IPS-15b (cell line): ENCODE measurements at regions not wholly inside any gene's neighbourhood (a gene's known extent, or its start where the extent isn't known, plus 50 kb on each side); places are given as distances from the start of the nearest gene placed in this dataset.
"Not testable (repeated sequence)": the region's sequence is repeated elsewhere in the genome, so short reads cannot be mapped to it uniquely, and the experiment has no call there.

Experiments
- H3K27me3 ChIP-seq: one replicate; pipeline ENCODE4 v1.6.1; 2013; ENCODE audit warnings: low read length; ENCODE audit not compliant: control insufficient read depth, insufficient read depth
- H3K36me3 ChIP-seq: one replicate; pipeline ENCODE4 v1.6.1; 2013; ENCODE audit warnings: low read length; ENCODE audit not compliant: control insufficient read depth, insufficient read depth
- H3K4me1 ChIP-seq: one replicate; pipeline ENCODE4 v1.6.1; 2013; ENCODE audit warnings: mild to moderate bottlenecking, low read length; ENCODE audit not compliant: control insufficient read depth, insufficient read depth
- H3K4me3 ChIP-seq: one replicate; pipeline ENCODE4 v1.5.1; 2013; ENCODE audit warnings: low read depth, low read length
- H3K9ac ChIP-seq: one replicate; pipeline ENCODE4 v1.6.1; 2013; ENCODE audit warnings: low read depth, mild to moderate bottlenecking, low read length
- H3K9me3 ChIP-seq: one replicate; pipeline ENCODE4 v1.6.1; 2013; ENCODE audit warnings: mild to moderate bottlenecking, low read length; ENCODE audit not compliant: control insufficient read depth, insufficient read depth

DNA sequence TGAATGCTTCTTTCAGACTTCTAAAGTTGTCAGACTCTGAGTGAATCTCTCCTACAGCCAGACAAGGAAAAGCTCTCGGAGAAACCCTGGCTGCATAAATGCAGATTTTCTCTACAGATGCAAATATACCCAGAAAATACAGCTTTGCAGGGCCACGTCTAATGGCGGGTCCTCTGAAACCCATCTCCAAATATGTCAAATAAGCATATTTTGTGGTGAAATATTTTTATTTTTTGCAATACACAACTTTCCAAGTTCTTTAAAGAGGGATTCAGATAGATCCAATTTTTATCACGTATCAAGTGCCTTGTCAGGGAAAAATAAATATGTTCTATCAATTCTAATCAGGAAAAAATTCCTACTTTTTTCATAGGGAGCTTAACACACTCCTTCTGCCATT is 229.4 kb downstream of the SI start:
- no peaks in the 10 kb centered on the region for H3K27me3 ChIP-seq
- H3K9me3 ChIP-seq, result no peaks in the 10 kb centered on the region
- H3K9ac ChIP-seq, result no peak overlapping the region
- peaks cover 15% of the 10 kb centered on the region for H3K4me1 ChIP-seq
- H3K36me3 ChIP-seq, result no peaks in the 10 kb centered on the region
- no peak overlapping the region for H3K4me3 ChIP-seq

DNA sequence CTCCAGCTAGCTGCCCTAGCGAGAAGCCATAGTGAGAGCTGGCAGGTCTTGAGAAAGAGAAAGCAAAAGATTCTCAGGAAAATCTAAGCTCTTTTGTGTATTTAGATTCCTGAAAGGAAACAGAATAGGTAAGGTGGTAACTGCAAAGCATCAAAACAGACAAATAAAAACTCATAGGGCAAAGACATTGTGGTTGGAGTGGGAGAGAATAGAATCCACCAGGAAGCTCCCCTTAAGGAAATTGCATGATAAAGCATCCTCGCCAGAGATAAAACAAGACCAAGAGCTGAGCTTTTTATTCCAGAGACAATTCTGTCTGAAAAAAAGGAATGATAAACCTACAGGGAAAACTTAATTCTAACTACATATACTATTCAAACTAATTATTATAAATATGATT is 232.6 kb downstream of the SI start:
- H3K4me3 ChIP-seq, result no peak overlapping the region
- no peaks in the 10 kb centered on the region for H3K36me3 ChIP-seq
- no peaks in the 10 kb centered on the region for H3K27me3 ChIP-seq
- peaks cover 6% of the 10 kb centered on the region for H3K4me1 ChIP-seq
- no peaks in the 10 kb centered on the region for H3K9me3 ChIP-seq
- no peak overlapping the region for H3K9ac ChIP-seq

DNA sequence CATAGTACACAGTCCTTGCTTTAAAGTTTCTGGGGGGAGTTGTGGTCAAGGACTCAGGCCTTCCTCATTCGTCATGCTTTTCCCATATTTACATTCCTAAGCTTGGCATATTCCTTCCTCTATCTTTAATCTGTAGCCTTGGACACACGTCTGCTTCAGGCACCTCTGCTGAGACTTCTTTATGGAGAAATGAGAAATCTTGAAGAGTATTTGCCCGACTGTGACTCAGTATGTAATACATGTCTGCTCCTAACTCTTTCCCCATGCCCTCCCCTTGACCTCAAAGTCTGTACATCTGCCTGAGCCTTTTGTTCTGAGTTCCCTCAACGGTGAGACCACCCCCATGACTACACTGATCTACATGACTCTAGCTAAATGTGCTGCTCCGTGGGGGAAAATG is 246.1 kb downstream of the SI start:
- no peak overlapping the region for H3K4me3 ChIP-seq
- H3K4me1 ChIP-seq, result no peaks in the 10 kb centered on the region
- H3K9ac ChIP-seq, result no peak overlapping the region
- H3K27me3 ChIP-seq, result no peaks in the 10 kb centered on the region
- no peaks in the 10 kb centered on the region for H3K9me3 ChIP-seq
- no peaks in the 10 kb centered on the region for H3K36me3 ChIP-seq

DNA sequence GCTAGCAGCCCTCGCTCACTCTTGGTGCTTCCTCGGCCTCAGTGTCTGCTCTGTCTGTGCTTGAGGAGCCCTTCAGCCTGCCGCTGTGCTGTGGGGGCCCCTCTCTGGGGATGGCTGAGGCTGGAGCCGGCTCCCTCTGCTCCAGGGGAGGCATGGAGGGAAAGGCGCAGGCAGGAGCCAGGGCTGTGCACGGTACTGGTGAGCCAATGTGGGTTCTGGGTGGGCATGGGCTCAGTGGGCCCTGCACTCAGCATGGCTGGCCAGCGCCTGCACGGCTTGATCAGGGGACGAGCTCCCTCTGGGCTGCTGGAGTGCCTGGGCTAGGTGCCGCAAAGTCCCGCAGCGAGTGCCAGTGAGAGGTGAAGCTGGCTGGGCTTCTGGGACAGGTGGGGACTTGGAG is 260.0 kb downstream of the SI start:
- H3K9me3 ChIP-seq, result no peaks in the 10 kb centered on the region
- no peak overlapping the region for H3K9ac ChIP-seq
- H3K27me3 ChIP-seq, result no peaks in the 10 kb centered on the region
- H3K4me1 ChIP-seq, result no peaks in the 10 kb centered on the region
- no peaks in the 10 kb centered on the region for H3K36me3 ChIP-seq
- no peak overlapping the region for H3K4me3 ChIP-seq

DNA sequence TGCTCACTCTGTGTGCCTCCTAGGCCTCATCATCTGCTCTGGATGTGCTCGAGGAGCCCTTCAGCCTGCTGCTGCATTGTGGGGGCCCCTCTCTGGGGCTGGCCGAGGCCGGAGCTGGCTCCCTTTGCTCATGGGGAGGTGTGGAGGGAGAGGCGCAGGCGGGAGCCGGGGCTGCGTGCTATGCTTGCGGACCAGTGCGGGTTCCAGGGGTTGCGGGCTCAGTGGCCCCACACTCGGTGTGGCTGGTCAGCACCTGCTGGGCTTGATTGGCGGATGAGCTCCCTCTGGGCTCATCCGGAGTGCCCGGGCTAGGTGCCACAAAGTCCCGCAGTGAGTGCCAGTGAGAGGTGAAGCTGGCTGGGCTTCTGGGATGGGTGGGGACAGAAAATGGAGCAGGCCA is 264.2 kb downstream of the SI start:
- no peaks in the 10 kb centered on the region for H3K36me3 ChIP-seq

DNA sequence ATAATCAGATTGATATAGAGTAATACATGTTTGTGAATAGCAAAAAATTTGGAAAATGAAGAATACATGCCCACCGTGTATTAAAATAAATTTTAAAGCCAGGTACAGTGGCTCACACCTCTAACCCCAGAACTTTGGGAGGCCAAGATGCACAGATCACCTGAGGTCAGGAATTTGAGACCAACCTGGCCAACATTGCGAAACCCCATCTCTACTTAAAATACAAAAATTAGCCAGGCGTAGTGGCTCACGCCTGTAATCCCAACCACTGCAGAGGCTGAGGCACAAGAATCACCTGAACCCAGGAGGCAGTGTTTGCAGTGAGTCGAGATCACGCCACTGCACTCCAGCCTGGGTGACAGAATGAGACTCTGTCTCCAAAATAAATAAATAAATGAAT is 266.3 kb downstream of the SI start:
- Histone ChIP-seq H3K27me3 (no peaks in the 10 kb centered on the region), H3K9me3 (no peaks in the 10 kb centered on the region), H3K4me1 (no peaks in the 10 kb centered on the region), H3K9ac (no peak overlapping the region), H3K4me3 (no peak overlapping the region), H3K36me3 (no peaks in the 10 kb centered on the region)

More for the DNA sequence above, 264.2 kb downstream of the SI start:
- H3K4me3 ChIP-seq, result no peak overlapping the region
- H3K9me3 ChIP-seq, result no peaks in the 10 kb centered on the region
- no peak overlapping the region for H3K9ac ChIP-seq
- H3K27me3 ChIP-seq, result no peaks in the 10 kb centered on the region
- H3K4me1 ChIP-seq, result no peaks in the 10 kb centered on the region

DNA sequence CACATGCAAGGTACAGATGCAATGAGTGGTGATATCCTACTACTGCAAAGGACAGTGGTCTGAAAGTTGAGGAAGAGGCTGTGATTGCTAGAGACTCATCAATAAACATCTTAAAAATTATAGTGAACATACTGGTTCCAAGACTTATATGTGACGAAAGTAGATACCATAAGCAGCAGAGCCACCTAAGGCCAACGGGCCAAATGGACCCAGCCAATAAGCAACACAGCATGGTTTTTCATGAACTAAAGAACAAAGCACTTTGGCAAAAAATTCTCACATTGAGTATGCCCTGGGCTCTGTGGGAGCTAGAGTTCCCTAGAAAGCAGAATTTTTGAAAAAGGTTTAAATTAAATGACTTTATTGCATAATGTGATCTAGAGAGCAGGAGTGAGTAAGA is 272.1 kb downstream of the SI start:
- H3K27me3 ChIP-seq, result no peaks in the 10 kb centered on the region
- H3K9me3 ChIP-seq, result no peaks in the 10 kb centered on the region
- H3K9ac ChIP-seq, result no peak overlapping the region
- H3K36me3 ChIP-seq, result no peaks in the 10 kb centered on the region
- no peak overlapping the region for H3K4me3 ChIP-seq
- no peaks in the 10 kb centered on the region for H3K4me1 ChIP-seq

DNA sequence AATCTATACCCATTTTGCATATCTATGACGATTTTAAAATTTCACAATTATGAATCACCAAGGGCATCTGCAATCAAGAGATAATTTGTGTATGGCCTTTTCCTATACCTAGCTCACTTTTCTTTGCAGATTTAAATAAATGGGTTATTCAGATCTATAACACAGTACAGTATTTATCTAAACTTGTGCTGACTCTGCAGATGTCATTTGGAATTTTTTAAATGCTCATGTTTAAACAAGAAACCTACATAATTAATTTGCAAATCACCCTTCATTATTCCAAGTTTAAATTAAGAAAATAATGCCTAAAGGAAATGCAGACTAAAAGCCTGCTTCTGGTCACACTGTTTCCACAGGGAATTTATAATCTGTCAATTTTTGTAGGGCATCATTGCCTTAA is 284.2 kb downstream of the SI start:
- no peaks in the 10 kb centered on the region for H3K9me3 ChIP-seq
- no peak overlapping the region for H3K4me3 ChIP-seq
- no peaks in the 10 kb centered on the region for H3K36me3 ChIP-seq
- H3K27me3 ChIP-seq, result no peaks in the 10 kb centered on the region
- no peaks in the 10 kb centered on the region for H3K4me1 ChIP-seq
- H3K9ac ChIP-seq, result no peak overlapping the region

DNA sequence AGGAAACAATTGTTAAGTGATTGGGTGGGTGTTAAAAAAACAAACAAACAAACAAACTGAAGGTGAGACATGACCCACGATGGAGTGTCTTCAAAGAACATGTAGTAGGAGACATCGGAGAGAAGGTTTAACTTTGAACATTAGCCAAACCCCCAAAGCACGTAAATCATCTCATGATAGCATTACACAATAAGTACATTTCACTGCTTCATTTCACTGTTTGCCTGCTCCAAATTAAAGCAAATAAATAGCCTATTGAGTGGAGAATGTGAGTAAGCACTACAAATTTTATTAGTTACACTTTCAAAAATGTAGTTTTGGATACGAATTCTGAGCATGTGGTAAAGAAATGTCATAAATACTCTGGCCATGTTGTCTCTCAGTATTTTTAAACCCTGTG is 287.0 kb downstream of the SI start:
- Histone ChIP-seq H3K4me1 (no peaks in the 10 kb centered on the region), H3K36me3 (no peaks in the 10 kb centered on the region), H3K4me3 (no peak overlapping the region), H3K9me3 (no peaks in the 10 kb centered on the region), H3K9ac (no peak overlapping the region), H3K27me3 (no peaks in the 10 kb centered on the region)

DNA sequence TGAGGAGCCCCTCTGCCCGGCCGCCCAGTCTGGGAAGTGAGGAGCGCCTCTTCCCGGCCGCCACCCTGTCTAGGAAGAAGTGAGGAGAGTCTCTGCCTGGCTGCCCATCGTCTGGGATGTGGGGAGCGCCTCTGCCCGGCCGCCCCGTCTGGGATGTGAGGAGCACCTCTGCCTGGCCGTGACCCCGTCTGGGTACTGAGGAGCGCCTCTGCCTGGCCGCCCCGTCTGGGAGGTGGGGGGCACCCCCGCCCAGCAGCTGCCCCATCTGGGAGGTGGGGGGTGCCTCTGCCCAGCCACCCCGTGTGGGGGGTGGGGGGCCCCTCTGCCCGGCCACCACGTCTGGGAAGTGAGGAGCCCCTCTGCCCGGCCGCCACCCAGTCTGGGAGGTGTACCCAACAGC is 293.9 kb downstream of the SI start:
- H3K36me3 ChIP-seq, H3K27me3 ChIP-seq, H3K9me3 ChIP-seq, H3K9ac ChIP-seq, H3K4me1 ChIP-seq, H3K4me3 ChIP-seq: not testable (repeated sequence)

DNA sequence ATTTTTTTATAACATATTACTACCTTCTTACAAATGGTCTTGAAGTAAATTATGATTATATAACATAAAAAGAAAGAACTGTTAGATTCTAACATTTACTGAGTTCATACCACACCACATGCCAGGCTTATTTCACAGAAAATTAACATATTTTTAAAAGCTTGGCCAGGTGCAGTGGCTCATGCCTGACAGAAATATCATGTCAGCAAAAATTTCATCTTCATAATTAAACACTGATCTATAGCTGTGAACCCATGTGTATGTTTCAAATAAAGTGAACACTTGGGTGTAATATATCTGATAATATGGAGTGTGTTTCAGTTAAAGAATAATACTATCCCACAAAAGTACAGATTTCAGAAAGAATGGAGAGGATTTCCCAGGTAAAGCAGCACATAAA is 296.5 kb downstream of the SI start:
- Histone ChIP-seq H3K4me3 (no peak overlapping the region), H3K36me3 (no peaks in the 10 kb centered on the region), H3K4me1 (no peaks in the 10 kb centered on the region), H3K27me3 (no peaks in the 10 kb centered on the region), H3K9ac (no peak overlapping the region), H3K9me3 (no peaks in the 10 kb centered on the region)

DNA sequence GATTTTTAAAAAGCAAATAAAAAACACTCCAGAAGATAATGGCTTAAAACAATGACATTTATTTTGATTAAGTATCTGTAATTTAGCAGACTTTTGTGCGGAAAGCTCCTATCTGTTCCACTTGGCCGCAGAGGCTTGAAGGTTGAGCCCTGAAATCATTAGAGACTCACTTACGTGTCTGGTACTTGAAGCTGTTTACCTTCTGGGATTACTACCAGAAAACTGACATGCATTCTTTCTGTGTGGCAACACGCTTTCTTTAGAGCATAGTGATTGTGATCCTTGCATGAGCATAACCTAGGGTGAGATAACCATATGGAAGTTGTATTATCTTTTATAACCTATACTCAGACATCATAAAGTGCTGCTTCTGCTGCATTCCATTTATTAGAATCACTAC is 298.5 kb downstream of the SI start:
- Histone ChIP-seq H3K4me3 (no peak overlapping the region), H3K9ac (no peak overlapping the region), H3K4me1 (no peaks in the 10 kb centered on the region), H3K36me3 (no peaks in the 10 kb centered on the region), H3K9me3 (no peaks in the 10 kb centered on the region), H3K27me3 (no peaks in the 10 kb centered on the region)

DNA sequence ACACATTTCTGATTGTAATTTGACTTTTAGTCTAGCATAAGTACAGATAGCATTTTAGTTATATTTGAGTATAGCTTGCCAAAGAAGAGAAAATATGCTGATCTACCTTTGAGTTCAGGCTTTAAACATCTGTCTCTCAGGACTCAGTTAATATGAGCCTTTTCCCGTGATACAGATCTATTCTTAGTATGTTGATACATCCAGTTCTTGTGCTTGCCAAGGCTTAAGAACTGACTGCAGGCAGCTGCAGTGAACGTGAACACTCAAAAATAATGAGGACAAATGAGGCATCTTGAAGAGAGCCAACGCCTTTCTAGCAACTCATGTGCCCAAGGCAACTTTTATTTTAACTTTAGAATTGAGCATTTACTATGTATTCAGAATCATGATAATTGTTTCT is 325.5 kb downstream of the SI start:
- Histone ChIP-seq H3K36me3 (no peaks in the 10 kb centered on the region), H3K4me3 (no peak overlapping the region), H3K9ac (no peak overlapping the region), H3K9me3 (no peaks in the 10 kb centered on the region), H3K27me3 (no peaks in the 10 kb centered on the region), H3K4me1 (no peaks in the 10 kb centered on the region)
